ENCODE measurements at regions not wholly inside any gene's neighbourhood (a gene's known extent, or its start where the extent isn't known, plus 50 kb on each side); places are given as distances from the start of the nearest gene placed in this dataset.

DNA sequence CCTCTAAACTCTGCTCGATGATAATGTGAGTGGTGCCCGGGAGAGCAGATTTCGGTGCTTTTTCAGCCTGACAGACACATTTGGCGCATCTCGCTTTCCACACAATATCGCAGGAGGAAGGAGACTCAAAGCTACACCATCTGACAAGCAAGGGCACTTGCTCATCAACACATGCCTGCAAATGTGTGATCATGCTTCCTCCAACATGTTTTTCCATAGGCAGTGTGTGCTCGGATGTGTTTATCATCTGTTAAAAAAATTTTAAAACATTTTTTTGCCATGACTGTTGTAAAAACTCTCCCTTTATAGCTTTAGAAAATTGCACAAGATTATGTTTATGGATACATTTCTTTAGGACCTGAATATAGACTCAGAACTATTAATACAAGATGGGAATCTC is 170.3 kb upstream of the PUDP start:
- WGBS (ENCODE audit: extremely low coverage, insufficient read length, low lambda C conversion rate): no CpG with 5 or more reads among the region's 7 CpGs
- no peaks in the 10 kb centered on the region for H3K27me3 Mint-ChIP-seq (ENCODE audit: low read depth)
- no peak overlapping the region for H3K14ac ChIP-seq (ENCODE audit: insufficient read depth, low read length)
- no peaks in the 10 kb centered on the region for H3K27me3 ChIP-seq (ENCODE audit: insufficient read depth, low read length)
- H2BK20ac ChIP-seq (ENCODE audit: low read depth, low read length, poor library complexity, severe bottlenecking): no peak overlapping the region
- H3K9ac ChIP-seq (ENCODE audit: extremely low read depth, insufficient read length, low read length): no peak overlapping the region
- no peak overlapping the region for H3K23ac ChIP-seq (ENCODE audit: insufficient read length, low read depth, low read length)
- H3K18ac ChIP-seq (ENCODE audit: insufficient read length, low read depth, low read length): no peak overlapping the region
- H3T11ph ChIP-seq (ENCODE audit: low read length): no peak overlapping the region
- H3K4me1 ChIP-seq (ENCODE audit: insufficient read depth, low read length): no peaks in the 10 kb centered on the region
- H4K5ac ChIP-seq (ENCODE audit: insufficient read length, low read depth, low read length): no peak overlapping the region
- no peak overlapping the region for H3K27ac Mint-ChIP-seq
- H4K20me1 ChIP-seq (ENCODE audit: control insufficient read depth, insufficient read depth, insufficient read length): no peaks in the 10 kb centered on the region
- H2BK5ac ChIP-seq (ENCODE audit: insufficient read length, low read length): no peak overlapping the region
- H3K4ac ChIP-seq (ENCODE audit: low read depth, low read length): no peak overlapping the region
- DNase-seq: no peak
- no peak overlapping the region for H3K4me3 Mint-ChIP-seq
- no peak overlapping the region for H2AFZ ChIP-seq (ENCODE audit: low read length)
- no peaks in the 10 kb centered on the region for H3K79me1 ChIP-seq (ENCODE audit: insufficient read depth, low read depth, low read length, poor library complexity, severe bottlenecking)
- no peak overlapping the region for H4K91ac ChIP-seq (ENCODE audit: insufficient read length, low read depth, low read length)
- H3K23me2 ChIP-seq (ENCODE audit: insufficient read length, low read depth, low read length, poor library complexity, severe bottlenecking): no peaks in the 10 kb centered on the region
- no peak overlapping the region for H3K4me2 ChIP-seq (ENCODE audit: insufficient read depth, insufficient read length, low read length)
- H3K4me1 Mint-ChIP-seq: peaks cover 11 to 14% of the 10 kb centered on the region in 2 experiments
- H2AK5ac ChIP-seq (ENCODE audit: insufficient read length, low read length): no peak overlapping the region
- no peak overlapping the region for H3K27ac ChIP-seq (ENCODE audit: insufficient read length, low read depth, low read length)
- no peak overlapping the region for H3K56ac ChIP-seq (ENCODE audit: insufficient read length, low read depth, low read length)
- H3K9me3 Mint-ChIP-seq: no peaks in the 10 kb centered on the region; a peak in 1 of 5 replicates
- TF ChIP-seq, protein P1, sequence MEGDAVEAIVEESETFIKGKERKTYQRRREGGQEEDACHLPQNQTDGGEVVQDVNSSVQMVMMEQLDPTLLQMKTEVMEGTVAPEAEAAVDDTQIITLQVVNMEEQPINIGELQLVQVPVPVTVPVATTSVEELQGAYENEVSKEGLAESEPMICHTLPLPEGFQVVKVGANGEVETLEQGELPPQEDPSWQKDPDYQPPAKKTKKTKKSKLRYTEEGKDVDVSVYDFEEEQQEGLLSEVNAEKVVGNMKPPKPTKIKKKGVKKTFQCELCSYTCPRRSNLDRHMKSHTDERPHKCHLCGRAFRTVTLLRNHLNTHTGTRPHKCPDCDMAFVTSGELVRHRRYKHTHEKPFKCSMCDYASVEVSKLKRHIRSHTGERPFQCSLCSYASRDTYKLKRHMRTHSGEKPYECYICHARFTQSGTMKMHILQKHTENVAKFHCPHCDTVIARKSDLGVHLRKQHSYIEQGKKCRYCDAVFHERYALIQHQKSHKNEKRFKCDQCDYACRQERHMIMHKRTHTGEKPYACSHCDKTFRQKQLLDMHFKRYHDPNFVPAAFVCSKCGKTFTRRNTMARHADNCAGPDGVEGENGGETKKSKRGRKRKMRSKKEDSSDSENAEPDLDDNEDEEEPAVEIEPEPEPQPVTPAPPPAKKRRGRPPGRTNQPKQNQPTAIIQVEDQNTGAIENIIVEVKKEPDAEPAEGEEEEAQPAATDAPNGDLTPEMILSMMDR (conservative IDR thresholded peaks at IDR 0.05): no peak
- H3K79me2 ChIP-seq (ENCODE audit: insufficient read depth, low read length): no peaks in the 10 kb centered on the region
- H2BK12ac ChIP-seq (ENCODE audit: insufficient read length, low read depth, low read length): no peak overlapping the region
- H2BK15ac ChIP-seq (ENCODE audit: low read depth, low read length): no peak overlapping the region
- H2BK120ac ChIP-seq (ENCODE audit: low read depth, low read length, poor library complexity, severe bottlenecking): no peak overlapping the region
- no peak overlapping the region for H4K8ac ChIP-seq (replicated peaks; ENCODE audit: insufficient read length, low read depth, low read length)
- no peaks in the 10 kb centered on the region for H3K9me3 ChIP-seq (ENCODE audit: control insufficient read depth, low read depth, low read length)
- H3K36me3 Mint-ChIP-seq (ENCODE audit: insufficient read depth in 1 of 3, low read depth in 3 of 3): no peaks in the 10 kb centered on the region

All from H9 (cell line).